Tibial artery (tissue), 4 donors: ENCODE measurements at regions not wholly inside any gene's neighbourhood (a gene's known extent, or its start where the extent isn't known, plus 50 kb on each side); places are given as distances from the start of the nearest gene placed in this dataset.
"Not testable (repeated sequence)": the region's sequence is repeated elsewhere in the genome, so short reads cannot be mapped to it uniquely, and the experiment has no call there.

Source experiments
- DNase-seq, 2 donors: peaks; one replicate each; pipeline ENCODE4 v3.0.0-alpha.2; 2019
- H3K27ac ChIP-seq, 2 donors: fragments of 200-600 bp; sonication (generic) in 1 of 2; 1 replicate in 1 of 2; 2 replicates in 1 of 2; pipeline ENCODE4 v1.5.1; 2018 to 2019; ENCODE audit warnings: mild to moderate bottlenecking in 1 of 2
- H3K27me3 ChIP-seq, 2 donors: fragments of 200-600 bp; sonication (generic) in 1 of 2; one replicate each; pipeline versions ENCODE4 v1.5.1 to v1.6.0; 2016 to 2019
- H3K36me3 ChIP-seq, 3 donors: fragments of 200-600 bp; sonication (generic) in 2 of 3; one replicate each; pipeline ENCODE4 v1.5.1; 2016 to 2019; ENCODE audit warnings: mild to moderate bottlenecking in 2 of 3
- H3K4me1 ChIP-seq, 4 donors: fragments of 200-600 bp; sonication (generic) in 2 of 4; 1 replicate in 3 of 4; 2 replicates in 1 of 4; pipeline ENCODE4 v1.5.1; 2016 to 2019
- H3K4me3 ChIP-seq, 2 donors: fragments of 200-600 bp; sonication (generic) in 1 of 2; 1 replicate in 1 of 2; 2 replicates in 1 of 2; pipeline ENCODE4 v1.5.1; 2018 to 2019; ENCODE audit warnings: mild to moderate bottlenecking in 2 of 2
- H3K9me3 ChIP-seq, 3 donors: fragments of 200-600 bp; sonication (generic) in 1 of 3; one replicate each; pipeline ENCODE4 v1.5.1; 2016 to 2019
- intact Hi-C: fragments of 100-400 bp; cut with DNase I; formaldehyde crosslinking; loops from one replicate; pipeline ENCODE4 v1.15.0; 2023; ENCODE audit warnings: low total_unique reads
- TF ChIP-seq, protein P1 (sequence below), 2 experiments: fragments of 200-600 bp in 1 of 2; fragments of 450-650 bp in 1 of 2; IDR thresholded peaks; one replicate each; pipeline ENCODE4 v1.5.1; 2017 to 2019; ENCODE audit warnings: antibody characterized with exemption in 2 of 2, mild to moderate bottlenecking in 1 of 2, moderate library complexity in 1 of 2

DNA sequence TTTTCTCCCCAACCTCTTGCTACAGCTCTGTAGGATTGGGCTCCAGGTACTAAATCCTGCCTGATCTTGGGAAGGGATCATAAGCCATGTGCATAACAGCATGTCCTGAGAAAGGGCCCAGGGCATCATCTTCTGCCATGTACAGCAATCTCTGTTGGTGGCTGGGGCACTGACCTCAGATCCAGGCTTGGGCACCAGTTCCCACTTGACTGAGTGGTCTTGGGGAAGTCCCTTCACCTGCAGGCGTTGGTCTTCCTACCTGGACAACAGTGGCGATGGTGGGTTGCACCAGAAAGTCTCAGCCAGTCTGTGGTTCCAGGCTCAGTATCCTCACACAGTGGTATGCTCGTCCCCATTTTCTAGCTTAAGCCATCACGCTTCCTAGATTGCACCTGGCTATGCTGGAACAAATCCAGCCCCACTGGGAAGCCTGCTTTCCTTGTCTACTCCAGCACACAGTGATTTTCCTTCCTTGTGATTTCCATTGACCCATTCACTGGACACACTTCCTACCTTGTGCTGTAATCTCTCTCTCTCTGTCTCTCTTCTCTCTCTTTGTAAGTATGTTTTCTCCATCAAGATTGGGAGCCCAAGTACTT, 121.7 kb upstream of the PITX1 start:
- no peak for DNase-seq
- H3K36me3 ChIP-seq = no peaks in the 10 kb centered on the region
- H3K9me3 ChIP-seq = peaks cover 7 to 27% (median 16%) of the 10 kb centered on the region in 3 donors
- H3K27ac ChIP-seq = no peak overlapping the region
- no peak overlapping the region for H3K4me3 ChIP-seq
- no peaks in the 10 kb centered on the region for H3K4me1 ChIP-seq
- H3K27me3 ChIP-seq = no peaks in the 10 kb centered on the region
- intact Hi-C loops = no loop called here
- TF ChIP-seq, protein P1, sequence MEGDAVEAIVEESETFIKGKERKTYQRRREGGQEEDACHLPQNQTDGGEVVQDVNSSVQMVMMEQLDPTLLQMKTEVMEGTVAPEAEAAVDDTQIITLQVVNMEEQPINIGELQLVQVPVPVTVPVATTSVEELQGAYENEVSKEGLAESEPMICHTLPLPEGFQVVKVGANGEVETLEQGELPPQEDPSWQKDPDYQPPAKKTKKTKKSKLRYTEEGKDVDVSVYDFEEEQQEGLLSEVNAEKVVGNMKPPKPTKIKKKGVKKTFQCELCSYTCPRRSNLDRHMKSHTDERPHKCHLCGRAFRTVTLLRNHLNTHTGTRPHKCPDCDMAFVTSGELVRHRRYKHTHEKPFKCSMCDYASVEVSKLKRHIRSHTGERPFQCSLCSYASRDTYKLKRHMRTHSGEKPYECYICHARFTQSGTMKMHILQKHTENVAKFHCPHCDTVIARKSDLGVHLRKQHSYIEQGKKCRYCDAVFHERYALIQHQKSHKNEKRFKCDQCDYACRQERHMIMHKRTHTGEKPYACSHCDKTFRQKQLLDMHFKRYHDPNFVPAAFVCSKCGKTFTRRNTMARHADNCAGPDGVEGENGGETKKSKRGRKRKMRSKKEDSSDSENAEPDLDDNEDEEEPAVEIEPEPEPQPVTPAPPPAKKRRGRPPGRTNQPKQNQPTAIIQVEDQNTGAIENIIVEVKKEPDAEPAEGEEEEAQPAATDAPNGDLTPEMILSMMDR (IDR thresholded peaks at IDR 0.05) = no peak

GRCh38 chr5:135154961-135155360, 120.9 kb upstream of the PITX1 start:
- H3K27me3 ChIP-seq = no peaks in the 10 kb centered on the region
- no peak for DNase-seq
- TF ChIP-seq, protein P1 (IDR thresholded peaks at IDR 0.05) = no peak
- no peaks in the 10 kb centered on the region for H3K36me3 ChIP-seq
- no peaks in the 10 kb centered on the region for H3K4me1 ChIP-seq
- no peak overlapping the region for H3K4me3 ChIP-seq
- peaks cover 7 to 25% (median 16%) of the 10 kb centered on the region in 3 donors for H3K9me3 ChIP-seq
- intact Hi-C loops = no loop called here
- H3K27ac ChIP-seq = no peak overlapping the region

DNA sequence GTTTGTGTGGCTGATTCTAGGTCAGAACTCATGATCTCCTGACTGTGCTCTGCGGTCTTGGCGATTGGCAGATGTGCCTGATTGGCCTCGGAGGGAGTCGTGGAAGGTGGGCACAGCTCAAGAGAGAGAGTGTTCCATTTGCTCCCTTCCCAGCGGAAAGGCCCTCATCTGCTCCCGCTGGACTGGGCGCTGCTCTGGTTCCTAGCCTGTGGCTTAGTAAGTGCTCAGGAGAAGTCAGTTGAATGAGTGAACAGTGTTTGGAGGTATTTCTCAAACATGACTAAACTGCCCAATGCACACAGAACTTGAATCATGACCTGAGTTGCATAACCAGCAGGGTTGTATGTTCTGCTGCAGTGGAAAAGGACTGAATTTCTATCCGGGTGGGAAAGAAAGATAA, 120.2 kb upstream of the PITX1 start:
- Histone ChIP-seq H3K4me3 (no peak overlapping the region), H3K27ac (no peak overlapping the region), H3K27me3 (no peaks in the 10 kb centered on the region), H3K4me1 (no peaks in the 10 kb centered on the region), H3K36me3 (no peaks in the 10 kb centered on the region), H3K9me3 (peaks cover 7 to 18% (median 16%) of the 10 kb centered on the region in 3 donors)
- TF ChIP-seq, protein P1 (IDR thresholded peaks at IDR 0.05) = no peak
- DNase-seq = no peak
- intact Hi-C loops = no loop called here

- H3K4me3 ChIP-seq = no peak overlapping the region
- H3K27me3 ChIP-seq = no peaks in the 10 kb centered on the region
- intact Hi-C loops = no loop called here
- no peaks in the 10 kb centered on the region for H3K4me1 ChIP-seq
- no peak for DNase-seq
- TF ChIP-seq, protein P1 (IDR thresholded peaks at IDR 0.05) = no peak
- H3K9me3 ChIP-seq = peaks cover 7 to 12% (median 10%) of the 10 kb centered on the region in 3 donors
- no peaks in the 10 kb centered on the region for H3K36me3 ChIP-seq
- no peak overlapping the region for H3K27ac ChIP-seq
Observed at GRCh38 chr5:135153661-135154060, 119.6 kb upstream of the PITX1 start.

DNA sequence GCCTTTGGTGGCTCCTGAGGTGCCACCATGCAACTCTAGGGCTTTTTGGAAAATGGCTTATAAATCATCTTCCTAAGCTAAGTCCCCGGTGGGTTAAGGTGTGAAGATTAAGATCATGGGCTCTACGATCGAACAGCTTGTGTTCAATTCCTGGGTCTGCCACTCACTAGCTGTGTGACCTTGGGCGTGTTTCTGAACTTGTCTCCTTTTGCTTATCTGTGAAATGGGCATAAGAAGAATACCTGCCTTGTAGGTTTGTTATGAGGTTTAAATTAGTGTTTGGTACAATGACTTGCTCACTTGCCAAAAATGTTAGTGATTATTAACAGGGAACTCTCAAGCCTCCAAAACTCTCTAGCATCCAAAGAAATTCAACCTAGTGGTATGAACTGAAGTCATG, 119.2 kb upstream of the PITX1 start:
- intact Hi-C loops = no loop called here
- TF ChIP-seq, protein P1 (IDR thresholded peaks at IDR 0.05) = no peak
- no peak overlapping the region for H3K4me3 ChIP-seq
- H3K9me3 ChIP-seq = peaks cover 7 to 8% (median 7%) of the 10 kb centered on the region in 3 donors
- no peak overlapping the region for H3K27ac ChIP-seq
- H3K27me3 ChIP-seq = no peaks in the 10 kb centered on the region
- no peaks in the 10 kb centered on the region for H3K36me3 ChIP-seq
- DNase-seq = no peak
- no peaks in the 10 kb centered on the region for H3K4me1 ChIP-seq

DNA sequence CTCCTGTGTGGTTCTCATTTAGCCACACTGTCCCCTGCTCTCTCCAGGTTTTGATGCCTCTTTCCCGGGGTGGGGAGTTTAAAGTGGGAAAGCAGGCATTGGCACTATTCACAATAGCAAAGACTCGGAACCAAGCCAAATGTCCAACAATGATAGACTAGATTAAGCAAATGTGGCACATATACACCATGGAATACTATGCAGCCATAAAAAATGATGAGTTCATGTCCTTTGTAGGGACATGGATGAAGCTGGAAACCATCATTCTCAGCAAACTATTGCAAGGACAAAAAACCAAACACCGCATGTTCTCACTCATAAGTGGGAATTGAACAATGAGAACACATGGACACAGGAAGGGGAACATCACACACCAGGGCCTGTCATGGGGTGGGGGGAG, 117.6 kb upstream of the PITX1 start:
- H3K4me3 ChIP-seq, H3K36me3 ChIP-seq, H3K27ac ChIP-seq, H3K27me3 ChIP-seq, DNase-seq, intact Hi-C loops, H3K9me3 ChIP-seq, H3K4me1 ChIP-seq: not testable (repeated sequence)
